Tibial nerve (tissue), 4 donors: ENCODE measurements at regions not wholly inside any gene's neighbourhood (a gene's known extent, or its start where the extent isn't known, plus 50 kb on each side); places are given as distances from the start of the nearest gene placed in this dataset.

ENCODE experiments used
- DNase-seq, 2 donors: peaks; one replicate each; pipeline ENCODE4 v3.0.0-alpha.2; 2019; ENCODE audit warnings: low spot score in 2 of 2
- H3K27ac ChIP-seq, 4 donors: fragments of 200-600 bp; sonication (generic) in 3 of 4; one replicate each; pipeline ENCODE4 v1.5.1; 2017 to 2019; ENCODE audit warnings: mild to moderate bottlenecking in 1 of 4
- H3K27me3 ChIP-seq, 2 donors: fragments of 200-600 bp; sonication (generic) in 1 of 2; one replicate each; pipeline versions ENCODE4 v1.5.1 to v1.6.0; 2017 to 2019
- H3K36me3 ChIP-seq, 3 donors: fragments of 200-600 bp; sonication (generic); one replicate each; pipeline ENCODE4 v1.5.1; 2018 to 2019
- H3K4me1 ChIP-seq, 4 donors: fragments of 200-600 bp; sonication (generic) in 3 of 4; one replicate each; pipeline ENCODE4 v1.5.1; 2017 to 2019
- H3K4me3 ChIP-seq, 4 donors: fragments of 200-600 bp; sonication (generic) in 3 of 4; one replicate each; pipeline ENCODE4 v1.5.1; 2017 to 2019; ENCODE audit warnings: mild to moderate bottlenecking in 1 of 4, moderate library complexity in 1 of 4
- H3K9me3 ChIP-seq, 4 donors: fragments of 200-600 bp; sonication (generic) in 3 of 4; one replicate each; pipeline ENCODE4 v1.5.1; 2017 to 2019
- EP300 ChIP-seq, 2 donors: sonication (generic); formaldehyde crosslinking; IDR thresholded peaks; one replicate each; pipeline ENCODE4 v1.6.1; 2017; ENCODE audit warnings: antibody characterized with exemption in 2 of 2, mild to moderate bottlenecking in 1 of 2
- POLR2A ChIP-seq, 2 donors: fragments of 450-650 bp; IDR thresholded peaks; one replicate each; pipeline ENCODE4 v1.6.1; 2017; ENCODE audit warnings: antibody characterized with exemption in 2 of 2, mild to moderate bottlenecking in 2 of 2, moderate library complexity in 2 of 2
- WGBS, 2 donors: methylation state at CpG; one replicate each; pipeline ENCODE4 v1.1.5; 2018; 5-methylcytosine and 5-hydroxymethylcytosine counted together
- TF ChIP-seq, protein P1 (sequence below), 5 experiments: fragments of 200-600 bp in 3 of 5; fragments of 450-650 bp in 2 of 5; sonication (generic) in 3 of 5; IDR thresholded peaks; one replicate each; pipeline ENCODE4 v1.5.1; 2016 to 2019; ENCODE audit warnings: antibody characterized with exemption in 5 of 5, mild to moderate bottlenecking in 3 of 5, moderate library complexity in 2 of 5

DNA sequence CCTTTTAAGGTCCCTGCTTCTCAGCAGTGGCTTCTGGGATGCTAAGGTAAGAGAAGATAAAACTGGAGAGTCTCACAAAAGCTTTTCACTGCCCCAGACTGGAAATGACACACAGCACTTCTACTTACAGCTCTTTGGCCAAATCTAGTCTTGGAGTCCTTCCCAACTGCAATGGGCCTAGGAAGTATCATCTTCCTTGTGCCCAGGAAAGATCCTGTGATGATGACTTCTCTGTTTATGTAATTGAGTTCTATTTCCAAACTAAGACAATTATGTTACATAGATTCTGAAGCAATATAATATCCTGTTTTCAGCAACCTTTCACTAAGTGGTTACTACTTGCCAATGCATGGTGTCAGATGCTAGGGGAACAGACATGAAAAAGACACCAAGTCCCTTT lies 234.1 kb downstream of the PTEN start:
- Histone ChIP-seq H3K36me3 (no peaks in the 10 kb centered on the region), H3K27me3 (no peaks in the 10 kb centered on the region), H3K4me3 (no peak overlapping the region), H3K9me3 (no peaks in the 10 kb centered on the region), H3K27ac (no peak overlapping the region), H3K4me1 (peaks cover 0 to 10% (median 4%) of the 10 kb centered on the region in 4 donors)
- no peak for DNase-seq
- TF ChIP-seq POLR2A (IDR thresholded peaks at IDR 0.05), result no peak
- peak in 1 of 2 donors; percentile 48 for TF ChIP-seq EP300 (IDR thresholded peaks at IDR 0.05)

DNA sequence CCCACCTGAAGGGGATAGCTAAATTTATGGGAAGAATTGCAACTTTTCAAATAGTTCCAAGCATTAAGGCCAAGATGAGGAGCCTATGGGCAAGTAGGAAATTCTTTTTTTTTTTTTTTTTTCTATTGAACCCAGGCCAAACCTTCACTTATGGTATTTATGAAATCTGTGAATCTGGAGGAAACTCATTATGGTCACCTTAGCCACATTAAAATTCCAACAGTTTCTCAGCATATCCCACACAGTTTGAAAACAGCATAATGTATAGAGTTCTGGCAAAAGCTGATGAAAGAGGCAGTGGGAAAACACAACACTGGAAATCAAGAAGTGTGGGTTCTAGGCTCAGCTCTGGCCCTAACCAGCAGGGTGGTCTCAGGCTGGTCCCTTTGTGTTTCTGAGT lies 236.9 kb downstream of the PTEN start:
- Histone ChIP-seq H3K4me3 (no peak overlapping the region), H3K27me3 (no peaks in the 10 kb centered on the region), H3K9me3 (no peaks in the 10 kb centered on the region), H3K36me3 (no peaks in the 10 kb centered on the region), H3K4me1 (peaks cover 0 to 7% (median 4%) of the 10 kb centered on the region in 4 donors), H3K27ac (no peak overlapping the region)
- DNase-seq, result no peak
- no peak for TF ChIP-seq EP300 (IDR thresholded peaks at IDR 0.05)
- TF ChIP-seq, protein P1, sequence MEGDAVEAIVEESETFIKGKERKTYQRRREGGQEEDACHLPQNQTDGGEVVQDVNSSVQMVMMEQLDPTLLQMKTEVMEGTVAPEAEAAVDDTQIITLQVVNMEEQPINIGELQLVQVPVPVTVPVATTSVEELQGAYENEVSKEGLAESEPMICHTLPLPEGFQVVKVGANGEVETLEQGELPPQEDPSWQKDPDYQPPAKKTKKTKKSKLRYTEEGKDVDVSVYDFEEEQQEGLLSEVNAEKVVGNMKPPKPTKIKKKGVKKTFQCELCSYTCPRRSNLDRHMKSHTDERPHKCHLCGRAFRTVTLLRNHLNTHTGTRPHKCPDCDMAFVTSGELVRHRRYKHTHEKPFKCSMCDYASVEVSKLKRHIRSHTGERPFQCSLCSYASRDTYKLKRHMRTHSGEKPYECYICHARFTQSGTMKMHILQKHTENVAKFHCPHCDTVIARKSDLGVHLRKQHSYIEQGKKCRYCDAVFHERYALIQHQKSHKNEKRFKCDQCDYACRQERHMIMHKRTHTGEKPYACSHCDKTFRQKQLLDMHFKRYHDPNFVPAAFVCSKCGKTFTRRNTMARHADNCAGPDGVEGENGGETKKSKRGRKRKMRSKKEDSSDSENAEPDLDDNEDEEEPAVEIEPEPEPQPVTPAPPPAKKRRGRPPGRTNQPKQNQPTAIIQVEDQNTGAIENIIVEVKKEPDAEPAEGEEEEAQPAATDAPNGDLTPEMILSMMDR (IDR thresholded peaks at IDR 0.05), result no peak
- no peak for TF ChIP-seq POLR2A (IDR thresholded peaks at IDR 0.05)

DNA sequence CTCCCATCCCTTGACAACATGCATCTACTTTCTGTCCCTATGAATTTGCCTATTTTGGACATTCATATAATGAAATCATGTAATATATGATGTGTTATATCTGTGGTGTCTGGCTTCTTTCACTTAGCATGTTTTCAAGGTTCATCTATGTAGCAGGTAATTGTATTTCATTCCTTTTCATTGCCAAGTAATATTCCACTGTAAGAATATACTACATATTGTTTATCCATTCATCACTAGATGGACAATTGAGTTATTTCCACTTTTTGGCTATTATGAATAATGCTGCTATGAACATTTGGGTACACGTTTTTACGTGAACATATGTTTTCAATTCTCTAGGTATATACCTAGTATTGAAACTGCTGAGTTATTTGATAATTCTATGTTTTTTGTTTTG lies 238.2 kb downstream of the PTEN start:
- H3K27ac ChIP-seq, result no peak overlapping the region
- H3K9me3 ChIP-seq, result no peaks in the 10 kb centered on the region
- no peak overlapping the region for H3K4me3 ChIP-seq
- no peaks in the 10 kb centered on the region for H3K27me3 ChIP-seq
- WGBS, 2 donors, result 95% methylated on average over 2 of the region's 2 CpGs
- H3K4me1 ChIP-seq, result peaks cover 0 to 5% (median 0%) of the 10 kb centered on the region in 4 donors
- H3K36me3 ChIP-seq, result no peaks in the 10 kb centered on the region
- DNase-seq, result no peak
- no peak for TF ChIP-seq EP300 (IDR thresholded peaks at IDR 0.05)
- TF ChIP-seq, protein P1 (IDR thresholded peaks at IDR 0.05), result no peak
- no peak for TF ChIP-seq POLR2A (IDR thresholded peaks at IDR 0.05)

DNA sequence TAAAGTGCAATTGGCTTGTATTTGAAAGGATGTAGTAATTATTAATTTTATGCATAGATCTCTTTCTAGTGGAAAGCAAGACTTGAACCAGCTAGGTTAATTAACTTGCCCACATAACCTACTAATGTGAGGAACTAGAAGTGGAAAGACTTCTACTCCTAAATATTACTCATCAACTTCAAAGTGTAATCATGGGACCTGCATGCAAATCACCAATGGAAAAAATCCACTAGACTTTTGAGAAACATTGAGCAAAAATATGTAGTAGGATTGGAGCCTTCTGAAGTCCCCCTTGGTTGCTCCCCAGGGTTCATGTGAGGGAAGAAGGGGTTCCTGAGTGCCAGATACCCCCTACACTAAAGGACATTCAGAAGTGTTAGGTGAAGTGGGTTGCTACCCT lies 240.2 kb downstream of the PTEN start:
- Histone ChIP-seq H3K9me3 (no peaks in the 10 kb centered on the region), H3K36me3 (no peaks in the 10 kb centered on the region), H3K4me3 (no peak overlapping the region), H3K4me1 (peaks cover 0 to 6% (median 2%) of the 10 kb centered on the region in 4 donors), H3K27ac (no peak overlapping the region), H3K27me3 (no peaks in the 10 kb centered on the region)
- TF ChIP-seq EP300 (IDR thresholded peaks at IDR 0.05) (no peak), POLR2A (IDR thresholded peaks at IDR 0.05) (no peak)
- TF ChIP-seq, protein P1 (IDR thresholded peaks at IDR 0.05), result no peak
- DNase-seq, result no peak

DNA sequence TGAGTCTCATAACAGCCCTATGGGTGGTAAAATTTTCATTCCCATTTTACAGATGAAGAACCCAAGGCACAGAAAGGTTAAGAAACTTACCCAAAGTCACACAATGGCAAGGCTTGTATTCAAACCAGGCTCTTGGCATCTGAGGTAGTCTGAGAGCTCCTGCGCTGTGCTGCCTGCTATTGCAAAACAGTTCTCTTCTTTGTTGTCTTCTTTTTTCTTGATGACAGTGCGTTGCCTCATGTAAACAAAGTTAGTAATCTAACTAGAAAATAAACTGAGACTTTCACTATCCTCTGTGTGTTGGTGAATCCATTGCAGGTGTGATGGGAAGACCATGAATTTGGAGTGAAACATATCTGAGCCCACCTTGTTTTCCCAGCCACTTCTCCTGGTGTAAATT lies 240.8 kb downstream of the PTEN start:
- TF ChIP-seq, protein P1 (IDR thresholded peaks at IDR 0.05), result no peak
- TF ChIP-seq EP300 (IDR thresholded peaks at IDR 0.05) (no peak), POLR2A (IDR thresholded peaks at IDR 0.05) (no peak)
- DNase-seq, result no peak
- Histone ChIP-seq H3K9me3 (no peaks in the 10 kb centered on the region), H3K36me3 (no peaks in the 10 kb centered on the region), H3K27ac (no peak overlapping the region), H3K27me3 (no peaks in the 10 kb centered on the region), H3K4me3 (no peak overlapping the region), H3K4me1 (peaks cover 0 to 6% (median 2%) of the 10 kb centered on the region in 4 donors)
- WGBS, 2 donors, result 87 to 94% methylated on average over 2 of the region's 2 CpGs

DNA sequence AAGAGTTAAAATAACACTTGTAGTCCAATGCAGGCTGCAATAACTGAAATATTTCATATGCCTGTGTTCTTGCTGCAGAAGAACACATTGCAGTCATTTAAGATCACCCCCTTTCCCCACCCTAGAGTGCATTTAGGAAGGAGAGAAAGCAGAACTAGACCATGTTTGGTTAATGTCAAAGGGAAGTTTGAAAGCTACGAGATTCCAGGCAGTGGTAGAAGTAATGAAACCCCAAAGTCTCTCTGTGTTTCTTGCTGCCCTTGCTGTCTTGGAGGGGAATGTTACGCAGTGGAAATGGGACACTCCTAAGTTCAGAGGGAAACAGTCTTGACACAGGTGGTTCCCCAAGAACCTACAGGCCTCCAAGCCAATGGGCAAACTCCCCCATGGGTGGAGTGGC lies 242.9 kb downstream of the PTEN start:
- Histone ChIP-seq H3K27me3 (no peaks in the 10 kb centered on the region), H3K9me3 (no peaks in the 10 kb centered on the region), H3K4me1 (peaks cover 0 to 6% (median 0%) of the 10 kb centered on the region in 4 donors), H3K4me3 (no peak overlapping the region), H3K27ac (no peak overlapping the region), H3K36me3 (no peaks in the 10 kb centered on the region)
- WGBS, 2 donors, result 79 to 84% methylated on average over 2 of the region's 2 CpGs
- DNase-seq, result no peak
- TF ChIP-seq POLR2A (IDR thresholded peaks at IDR 0.05), result no peak
- peak in 1 of 2 donors; percentile 58 for TF ChIP-seq EP300 (IDR thresholded peaks at IDR 0.05)
- TF ChIP-seq, protein P1 (IDR thresholded peaks at IDR 0.05), result no peak
